PC-9 (cell line): ENCODE measurements at regions not wholly inside any gene's neighbourhood (a gene's known extent, or its start where the extent isn't known, plus 50 kb on each side); places are given as distances from the start of the nearest gene placed in this dataset.

Experiments used
- BruUV-seq: library from RNA; stranded (reverse); fragments of 400-500 nt; replicated peaks from 2 replicates; lab custom pipeline; 2021; lab: Mats Ljungman, UMichigan
- CTCF ChIA-PET: fragments of 300-600 bp; sonication (Branson Sonifier 250); formaldehyde crosslinking; loops from one replicate; lab custom pipeline; 2022; ENCODE audit warnings: antibody characterized with exemption; lab: Charles Lee
- POLR2A ChIA-PET: fragments of 300-600 bp; sonication (Branson Sonifier 250); formaldehyde crosslinking; loops from one replicate; lab custom pipeline; 2022; ENCODE audit warnings: antibody characterized with exemption; ENCODE audit not compliant: unreplicated experiment; lab: Charles Lee
- DNase-seq, 2 experiments: peaks; one replicate each; pipeline versions ENCODE4 v3.0.0 to v3.0.0-alpha.2; 2015 to 2022; ENCODE audit warnings: mixed read lengths in 1 of 2
- H2AFZ ChIP-seq: fragments of 200-600 bp; sonication (generic); 2 replicates; pipeline ENCODE4 v1.8.1; 2017; ENCODE audit warnings: antibody characterized with exemption
- H3F3A ChIP-seq: fragments of 200-600 bp; sonication (generic); 2 replicates; pipeline ENCODE4 v1.8.1; 2017; ENCODE audit warnings: antibody characterized with exemption, mild to moderate bottlenecking, low read depth; ENCODE audit not compliant: insufficient read depth
- H3K27ac ChIP-seq: fragments of 200-600 bp; sonication (generic); 2 replicates; pipeline ENCODE4 v1.6.1; 2016; ENCODE audit warnings: mixed run types
- H3K27me3 ChIP-seq: fragments of 200-600 bp; sonication (generic); 2 replicates; pipeline ENCODE4 v1.6.1; 2016; ENCODE audit warnings: low read depth, mixed run types; ENCODE audit not compliant: insufficient read depth
- H3K36me3 ChIP-seq: fragments of 200-600 bp; sonication (generic); 2 replicates; pipeline ENCODE4 v1.6.1; 2016; ENCODE audit warnings: low read depth, mixed run types
- H3K4me1 ChIP-seq: fragments of 200-600 bp; sonication (generic); replicated peaks from 2 replicates; pipeline ENCODE4 v1.6.1; 2016; ENCODE audit warnings: mixed run types; ENCODE audit not compliant: insufficient read depth
- H3K4me2 ChIP-seq: fragments of 200-600 bp; sonication (generic); 2 replicates; pipeline ENCODE4 v1.6.1; 2017; ENCODE audit warnings: mixed run types
- H3K4me3 ChIP-seq: fragments of 200-600 bp; sonication (generic); 2 replicates; pipeline ENCODE4 v1.6.1; 2016; ENCODE audit warnings: mixed run types
- H3K79me2 ChIP-seq: fragments of 200-600 bp; sonication (generic); 2 replicates; pipeline ENCODE4 v1.6.1; 2017; ENCODE audit warnings: low read depth, mixed run types
- H3K9me2 ChIP-seq: fragments of 200-600 bp; sonication (generic); 2 replicates; pipeline ENCODE4 v1.8.1; 2017; ENCODE audit warnings: mild to moderate bottlenecking; ENCODE audit not compliant: insufficient read depth
- H3K9me3 ChIP-seq: fragments of 200-600 bp; sonication (generic); 2 replicates; pipeline ENCODE4 v1.8.1; 2016; ENCODE audit warnings: low read depth; ENCODE audit not compliant: insufficient read depth
- H4K20me1 ChIP-seq: fragments of 200-600 bp; sonication (generic); 2 replicates; pipeline ENCODE4 v1.8.1; 2017; ENCODE audit not compliant: insufficient read depth
- CTCF ChIP-seq: fragments of 200-600 bp; sonication (generic); conservative IDR thresholded peaks from 2 replicates; pipeline ENCODE4 v1.6.1; 2017; ENCODE audit warnings: mixed run types, antibody characterized with exemption, mild to moderate bottlenecking, moderate library complexity
- EZH2 ChIP-seq: fragments of 200-600 bp; sonication (generic); IDR thresholded peaks from 2 replicates; pipeline ENCODE4 v1.8.0; 2017; ENCODE audit warnings: antibody characterized with exemption, low read depth
- intact Hi-C: fragments of 100-400 bp; cut with micrococcal nuclease; formaldehyde crosslinking; loops from one replicate; pipeline ENCODE4 v1.10.0; 2022; ENCODE audit not compliant: unreplicated experiment

GRCh38 chr9:95769473-95769872, 106.0 kb upstream of the ERCC6L2 start:
- H3K4me1 ChIP-seq = no peaks in the 10 kb centered on the region
- H3K79me2 ChIP-seq = no peaks in the 10 kb centered on the region
- ChIA-PET CTCF (no interaction called here), POLR2A (no interaction called here)
- no peak overlapping the region for H2AFZ ChIP-seq
- peaks cover 11% of the 10 kb centered on the region; the same call in 1 of the 2 replicates for H3K27me3 ChIP-seq
- H3K9me2 ChIP-seq = no peaks in the 10 kb centered on the region
- no peak overlapping the region for H3K4me3 ChIP-seq
- no peaks in the 10 kb centered on the region for H3K9me3 ChIP-seq
- no peak overlapping the region for H3K27ac ChIP-seq
- no peak for DNase-seq
- no TSS peak for BruUV-seq
- TF ChIP-seq CTCF = no peak
- no peak for TF ChIP-seq EZH2
- H3F3A ChIP-seq = no peaks in the 10 kb centered on the region
- no peaks in the 10 kb centered on the region for H4K20me1 ChIP-seq
- intact Hi-C loops = no loop called here
- H3K4me2 ChIP-seq = no peak overlapping the region
- no peaks in the 10 kb centered on the region for H3K36me3 ChIP-seq

- no peaks in the 10 kb centered on the region for H4K20me1 ChIP-seq
- DNase-seq = no peak
- TF ChIP-seq EZH2 (no peak), CTCF (no peak)
- no peak overlapping the region for H2AFZ ChIP-seq
- H3K27me3 ChIP-seq = 0 out of 2 replicates have a peak, but pooled peaks cover 3% of the 10 kb centered on the region
- no TSS peak for BruUV-seq
- POLR2A ChIA-PET = no interaction called here
- no peak overlapping the region for H3K27ac ChIP-seq
- no peaks in the 10 kb centered on the region for H3F3A ChIP-seq
- no peaks in the 10 kb centered on the region for H3K36me3 ChIP-seq
- intact Hi-C loops = no loop called here
- H3K9me2 ChIP-seq = no peaks in the 10 kb centered on the region
- CTCF ChIA-PET = no interaction called here
- no peaks in the 10 kb centered on the region for H3K79me2 ChIP-seq
- no peak overlapping the region for H3K4me2 ChIP-seq
- no peak overlapping the region for H3K4me3 ChIP-seq
- H3K9me3 ChIP-seq = no peaks in the 10 kb centered on the region
- no peaks in the 10 kb centered on the region for H3K4me1 ChIP-seq
Observed at GRCh38 chr9:95766906-95767305, 108.6 kb upstream of the ERCC6L2 start.

GRCh38 chr9:95764533-95765319, 110.8 kb upstream of the ERCC6L2 start:
- Histone ChIP-seq H3K27me3 (no peaks in the 10 kb centered on the region), H3K27ac (no peak overlapping the region), H3K36me3 (no peaks in the 10 kb centered on the region), H3K4me3 (no peak overlapping the region), H3K9me3 (no peaks in the 10 kb centered on the region), H3K4me2 (no peak overlapping the region), H3F3A (no peaks in the 10 kb centered on the region), H3K4me1 (no peaks in the 10 kb centered on the region), H4K20me1 (no peaks in the 10 kb centered on the region), H2AFZ (no peak overlapping the region), H3K9me2 (no peaks in the 10 kb centered on the region), H3K79me2 (no peaks in the 10 kb centered on the region)
- intact Hi-C loops = no loop called here
- no peak for DNase-seq
- ChIA-PET CTCF (interaction anchor here (0.6 kb wide), 1 partner anchor 1754 kb away, joined by 5 read pairs; no protein-coding TSS in a partner anchor), POLR2A (no interaction called here)
- TF ChIP-seq EZH2 = no peak
- TF ChIP-seq CTCF = no peak
- no TSS peak for BruUV-seq
